IMR-90 (cell line): ENCODE measurements at regions not wholly inside any gene's neighbourhood (a gene's known extent, or its start where the extent isn't known, plus 50 kb on each side); places are given as distances from the start of the nearest gene placed in this dataset.

Experiments
- ATAC-seq: fragments of 200-7000 bp; cut with Tn5 transposase; 2 replicates; pipeline ENCODE4 v1.9.1; 2020; ENCODE audit warnings: low read depth, mild to moderate bottlenecking, moderate library complexity
- BruUV-seq: library from RNA; stranded (reverse); fragments of 400-500 nt; replicated peaks from 2 replicates; lab custom pipeline; 2021; lab: Mats Ljungman, UMichigan
- CTCF ChIA-PET: fragments of 300-600 bp; formaldehyde crosslinking; extraction: SDS; loops from one replicate; lab custom pipeline; 2021; ENCODE audit warnings: antibody characterized with exemption; lab: Yijun Ruan, JAX
- POLR2A ChIA-PET: fragments of 300-600 bp; sonication (Branson Sonifier 250); formaldehyde crosslinking; loops from one replicate; lab custom pipeline; 2022; ENCODE audit warnings: antibody characterized with exemption; ENCODE audit not compliant: unreplicated experiment; lab: Charles Lee
- DNase-seq: peaks from one replicate; pipeline ENCODE4 v3.0.0; 2013
- H2AFZ ChIP-seq: replicated peaks from 2 replicates; pipeline ENCODE3; 2013; ENCODE audit warnings: low read length, mild to moderate bottlenecking; ENCODE audit not compliant: poor library complexity
- H2AK5ac ChIP-seq: 2 replicates; pipeline ENCODE4 v1.6.1; 2013; ENCODE audit warnings: low read depth, low read length, inconsistent platforms
- H2AK9ac ChIP-seq: replicated peaks from 2 replicates; pipeline ENCODE3; 2013; ENCODE audit warnings: mild to moderate bottlenecking, low read depth, low read length, moderate library complexity; ENCODE audit not compliant: poor library complexity
- H2BK120ac ChIP-seq: 2 replicates; pipeline ENCODE4 v1.6.1; 2013; ENCODE audit warnings: low read depth, low read length, inconsistent platforms
- H2BK15ac ChIP-seq: 3 replicates; pipeline ENCODE4 v1.6.1; 2013; ENCODE audit warnings: low read depth, low read length, inconsistent platforms
- H2BK20ac ChIP-seq: 2 replicates; pipeline ENCODE4 v1.6.1; 2013; ENCODE audit warnings: low read depth, mild to moderate bottlenecking, inconsistent platforms, low read length, moderate library complexity
- H2BK5ac ChIP-seq: 2 replicates; pipeline ENCODE4 v1.6.1; 2013; ENCODE audit warnings: mild to moderate bottlenecking, low read depth, low read length, inconsistent platforms; ENCODE audit not compliant: poor library complexity, severe bottlenecking
- H3K14ac ChIP-seq: replicated peaks from 2 replicates; pipeline ENCODE4 v1.6.1; 2013; ENCODE audit warnings: low read depth, low read length, inconsistent platforms
- H3K18ac ChIP-seq: 2 replicates; pipeline ENCODE4 v1.6.1; 2013; ENCODE audit warnings: low read depth, low read length, control low read depth
- H3K23ac ChIP-seq: 2 replicates; pipeline ENCODE4 v1.6.1; 2013; ENCODE audit warnings: low read depth, low read length, inconsistent platforms
- H3K27ac ChIP-seq: 2 replicates; pipeline ENCODE4 v1.5.1; 2013; ENCODE audit warnings: mild to moderate bottlenecking, control low read depth, low read length; ENCODE audit not compliant: insufficient read depth
- H3K27me3 ChIP-seq: 2 replicates; pipeline ENCODE4 v1.6.1; 2013; ENCODE audit warnings: low read length; ENCODE audit not compliant: control insufficient read depth, insufficient read depth
- H3K36me3 ChIP-seq: 2 replicates; pipeline ENCODE4 v1.6.1; 2013; ENCODE audit warnings: low read length, mixed read lengths; ENCODE audit not compliant: control insufficient read depth, insufficient read depth
- H3K4ac ChIP-seq: 2 replicates; pipeline ENCODE4 v1.6.1; 2013; ENCODE audit warnings: low read depth, low read length, inconsistent platforms
- H3K4me1 ChIP-seq: 2 replicates; pipeline ENCODE4 v1.6.1; 2013; ENCODE audit warnings: low read length, mixed read lengths; ENCODE audit not compliant: control insufficient read depth, insufficient read depth
- H3K4me2 ChIP-seq: 2 replicates; pipeline ENCODE4 v1.6.1; 2013; ENCODE audit warnings: low read depth, mild to moderate bottlenecking, control low read depth, low read length, moderate library complexity
- H3K4me3 ChIP-seq: 2 replicates; pipeline ENCODE4 v1.5.1; 2013; ENCODE audit warnings: low read depth, mild to moderate bottlenecking, control low read depth, low read length, moderate library complexity; ENCODE audit not compliant: insufficient read depth
- H3K56ac ChIP-seq: 2 replicates; pipeline ENCODE4 v1.6.1; 2013; ENCODE audit warnings: low read length, inconsistent platforms; ENCODE audit not compliant: insufficient read depth; ENCODE audit errors: extremely low read depth
- H3K79me1 ChIP-seq, 2 experiments: 2 replicates each; pipeline ENCODE4 v1.6.1; 2013; ENCODE audit warnings: low read length in 2 of 2, inconsistent platforms in 1 of 2, low read depth in 1 of 2
- H3K9ac ChIP-seq: 2 replicates; pipeline ENCODE4 v1.6.1; 2013; ENCODE audit warnings: low read depth, low read length, control low read depth
- H3K9me1 ChIP-seq: 2 replicates; pipeline ENCODE4 v1.6.1; 2013; ENCODE audit warnings: low read length, inconsistent platforms; ENCODE audit not compliant: insufficient read depth
- H3K9me3 ChIP-seq: 2 replicates; pipeline ENCODE4 v1.6.1; 2013; ENCODE audit warnings: low read length; ENCODE audit not compliant: control insufficient read depth, insufficient read depth
- H4K20me1 ChIP-seq: 2 replicates; pipeline ENCODE4 v1.6.1; 2013; ENCODE audit warnings: low read length, inconsistent platforms; ENCODE audit not compliant: insufficient read depth
- H4K5ac ChIP-seq: 2 replicates; pipeline ENCODE4 v1.6.1; 2013; ENCODE audit warnings: mild to moderate bottlenecking, low read depth, low read length, control low read depth
- H4K8ac ChIP-seq, 2 experiments: 2 replicates each; pipeline ENCODE4 v1.6.1; 2013; ENCODE audit warnings: low read depth in 2 of 2, low read length in 2 of 2, control low read depth in 1 of 2, inconsistent platforms in 1 of 2
- H4K91ac ChIP-seq: 2 replicates; pipeline ENCODE4 v1.6.1; 2013; ENCODE audit warnings: low read depth, low read length, inconsistent platforms; ENCODE audit not compliant: insufficient read depth
- CEBPB ChIP-seq: IDR thresholded peaks from 2 replicates; pipeline ENCODE4 v1.6.1; 2012; ENCODE audit warnings: low read depth, low read length, improper control_type of control experiment
- ELK1 ChIP-seq: fragments of 150-350 bp; IDR thresholded peaks from 2 replicates; pipeline ENCODE4 v1.6.1; 2016; ENCODE audit warnings: low read depth, mild to moderate bottlenecking, low read length, moderate library complexity, borderline replicate concordance
- FOS ChIP-seq: fragments of 150-350 bp; IDR thresholded peaks from 2 replicates; pipeline ENCODE4 v1.6.1; 2016; ENCODE audit warnings: low read depth, low read length
- MXI1 ChIP-seq: IDR thresholded peaks from 2 replicates; pipeline ENCODE4 v1.6.1; 2012; ENCODE audit warnings: low read depth, mild to moderate bottlenecking, low read length, moderate library complexity, borderline replicate concordance
- POLR2A ChIP-seq: IDR thresholded peaks from 2 replicates; pipeline ENCODE4 v1.6.1; 2012; ENCODE audit warnings: mild to moderate bottlenecking, low read depth, low read length
- RCOR1 ChIP-seq: IDR thresholded peaks from 2 replicates; pipeline ENCODE4 v1.6.1; 2012; ENCODE audit warnings: mild to moderate bottlenecking, low read length, improper control_type of control experiment; ENCODE audit not compliant: insufficient replicate concordance
- RFX5 ChIP-seq: IDR thresholded peaks from 2 replicates; pipeline ENCODE4 v1.8.0; 2012; ENCODE audit warnings: low read depth, mild to moderate bottlenecking, low read length, moderate library complexity
- USF2 ChIP-seq: fragments of 150-350 bp; IDR thresholded peaks from 2 replicates; pipeline ENCODE4 v1.6.1; 2017; ENCODE audit warnings: mild to moderate bottlenecking, antibody characterized with exemption, low read length, low read depth
- WGBS, 2 experiments: methylation state at CpG; one replicate each; pipeline versions ENCODE4 v1.1.5 to v1.1.7; 2013; ENCODE audit warnings: missing lambda C conversion rate in 2 of 2; ENCODE audit not compliant: insufficient read length in 1 of 2; ENCODE audit errors: extremely low coverage in 2 of 2; 5-methylcytosine and 5-hydroxymethylcytosine counted together
- dilution Hi-C: fragments of 300-500 bp; cut with HindIII; formaldehyde crosslinking; loops from one replicate; pipeline ENCODE4 v1.14.3; 2018; ENCODE audit warnings: low sequenced_read_pairs; ENCODE audit not compliant: unreplicated experiment
- in situ Hi-C: fragments of 300-500 bp; cut with MboI; formaldehyde crosslinking; loops from 3 replicates; pipeline ENCODE4 v1.14.3; 2019; ENCODE audit warnings: low sequenced_read_pairs, inconsistent platforms, mixed read lengths
- intact Hi-C: fragments of 100-400 bp; cut with micrococcal nuclease; formaldehyde crosslinking; loops from 2 replicates; pipeline ENCODE4 v1.10.0; 2022

- ChIA-PET POLR2A (no interaction called here), CTCF (no interaction called here)
- Histone ChIP-seq H3K79me1 (no peaks in the 10 kb centered on the region), H3K36me3 (no peaks in the 10 kb centered on the region), H2BK15ac (no peak overlapping the region), H3K4me1 (no peaks in the 10 kb centered on the region; the same call in 1 of the 2 replicates), H3K9me1 (no peaks in the 10 kb centered on the region), H2AK5ac (no peak overlapping the region), H2AFZ (no peak overlapping the region), H3K27ac (no peak overlapping the region), H3K27me3 (no peaks in the 10 kb centered on the region; the same call in 1 of the 2 replicates), H3K9ac (no peak overlapping the region), H2BK120ac (no peak overlapping the region), H3K4me3 (no peak overlapping the region), H4K5ac (no peak overlapping the region), H4K91ac (no peak overlapping the region), H2BK20ac (no peak overlapping the region), H3K4ac (no peak overlapping the region), H4K8ac (no peak overlapping the region), H3K14ac (no peak overlapping the region), H4K20me1 (no peaks in the 10 kb centered on the region), H3K23ac (no peak overlapping the region), H2BK5ac (no peak overlapping the region), H3K56ac (no peak overlapping the region), H2AK9ac (no peak overlapping the region), H3K18ac (no peak overlapping the region), H3K9me3 (no peaks in the 10 kb centered on the region), H3K4me2 (no peak overlapping the region)
- no peak for DNase-seq
- TF ChIP-seq ELK1 (no peak), FOS (no peak), RFX5 (no peak), USF2 (no peak), MXI1 (no peak), RCOR1 (no peak), CEBPB (no peak), POLR2A (no peak)
- in situ Hi-C loops (no loop called here), dilution Hi-C loops (no loop called here), intact Hi-C loops (no loop called here)
- peak; percentile 32; the same call in 1 of the 2 replicates for ATAC-seq
- no TSS peak for BruUV-seq
- 43% methylated on average over 3 of the region's 3 CpGs; no CpG with 5 or more reads in 1 of the 2 experiments for WGBS, 2 experiments
Observed at GRCh38 chr2:200033929-200034328, 78.5 kb downstream of the MAIP1 start.
